ENCODE measurements at regions not wholly inside any gene's neighbourhood (a gene's known extent, or its start where the extent isn't known, plus 50 kb on each side); places are given as distances from the start of the nearest gene placed in this dataset.

- TF ChIP-seq, protein P1, sequence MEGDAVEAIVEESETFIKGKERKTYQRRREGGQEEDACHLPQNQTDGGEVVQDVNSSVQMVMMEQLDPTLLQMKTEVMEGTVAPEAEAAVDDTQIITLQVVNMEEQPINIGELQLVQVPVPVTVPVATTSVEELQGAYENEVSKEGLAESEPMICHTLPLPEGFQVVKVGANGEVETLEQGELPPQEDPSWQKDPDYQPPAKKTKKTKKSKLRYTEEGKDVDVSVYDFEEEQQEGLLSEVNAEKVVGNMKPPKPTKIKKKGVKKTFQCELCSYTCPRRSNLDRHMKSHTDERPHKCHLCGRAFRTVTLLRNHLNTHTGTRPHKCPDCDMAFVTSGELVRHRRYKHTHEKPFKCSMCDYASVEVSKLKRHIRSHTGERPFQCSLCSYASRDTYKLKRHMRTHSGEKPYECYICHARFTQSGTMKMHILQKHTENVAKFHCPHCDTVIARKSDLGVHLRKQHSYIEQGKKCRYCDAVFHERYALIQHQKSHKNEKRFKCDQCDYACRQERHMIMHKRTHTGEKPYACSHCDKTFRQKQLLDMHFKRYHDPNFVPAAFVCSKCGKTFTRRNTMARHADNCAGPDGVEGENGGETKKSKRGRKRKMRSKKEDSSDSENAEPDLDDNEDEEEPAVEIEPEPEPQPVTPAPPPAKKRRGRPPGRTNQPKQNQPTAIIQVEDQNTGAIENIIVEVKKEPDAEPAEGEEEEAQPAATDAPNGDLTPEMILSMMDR (tag by site-specific recombination; IDR thresholded peaks at IDR 0.05) = no peak
- TF ChIP-seq ZNF341 (tag by site-specific recombination; IDR thresholded peaks at IDR 0.05; ENCODE audit: low read depth) = no peak
These were observed 206.2 kb downstream of the PABPC4L start (continued) for GRCh38 chr4:133995243-133995960.

- Histone ChIP-seq H3K36me3 (ENCODE audit: control insufficient read depth in 2 of 2, insufficient read depth in 1 of 2, low read length in 2 of 2) (no peaks in the 10 kb centered on the region), H3K4me1 (ENCODE audit: control insufficient read depth, insufficient read depth, low read length) (no peaks in the 10 kb centered on the region), H3K9me3 (ENCODE audit: control insufficient read depth, insufficient read depth, low read depth, low read length) (no peaks in the 10 kb centered on the region), H3K4me3 (ENCODE audit: low read depth, low read length) (no peak overlapping the region), H3K27ac (ENCODE audit: extremely low read depth, low read depth, low read length) (no peak overlapping the region)
- POLR2A ChIA-PET = no interaction called here
- CTCF ChIA-PET = interaction anchor here (1.0 kb wide), 1 partner anchor 38 kb away, joined by 3 read pairs; no protein-coding TSS in a partner anchor
- TF ChIP-seq ZNF792 (tag by site-specific recombination; IDR thresholded peaks at IDR 0.05) (no peak), ZNF302 (tag by site-specific recombination; IDR thresholded peaks at IDR 0.05; ENCODE audit: low read depth) (no peak), ZNF433 (tag by site-specific recombination; IDR thresholded peaks at IDR 0.05; ENCODE audit: low read depth) (no peak), ZNF658 (tag by site-specific recombination; IDR thresholded peaks at IDR 0.05) (no peak)
These were observed 218.9 kb downstream of the PABPC4L start for GRCh38 chr4:133982533-133983224.

DNA sequence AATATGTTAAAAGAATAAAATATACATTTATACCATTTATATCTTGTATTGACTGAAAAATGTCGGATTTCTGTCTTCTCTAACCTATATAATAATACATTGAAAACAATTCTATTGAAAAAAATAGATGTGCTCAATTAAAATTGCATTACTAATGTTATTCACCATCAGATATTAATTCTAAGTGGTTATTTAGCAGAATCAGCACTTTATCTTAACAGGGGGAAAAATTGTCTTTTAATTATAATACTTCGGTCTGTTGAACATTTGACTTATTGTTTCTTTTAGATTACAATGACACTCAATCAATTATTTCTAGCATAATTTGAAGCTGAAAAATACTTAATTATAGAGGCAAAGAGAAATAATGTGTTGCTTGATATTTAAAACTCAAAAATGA, 220.3 kb downstream of the PABPC4L start:
- H3K4me1 ChIP-seq (ENCODE audit: control insufficient read depth, insufficient read depth, low read length) = no peaks in the 10 kb centered on the region
- POLR2A ChIA-PET = no interaction called here
- no peaks in the 10 kb centered on the region for H3K36me3 ChIP-seq (ENCODE audit: control insufficient read depth in 2 of 2, insufficient read depth in 1 of 2, low read length in 2 of 2)
- no peaks in the 10 kb centered on the region for H3K9me3 ChIP-seq (ENCODE audit: control insufficient read depth, insufficient read depth, low read depth, low read length)
- no peak overlapping the region for H3K27ac ChIP-seq (ENCODE audit: extremely low read depth, low read depth, low read length)
- no peak overlapping the region for H3K4me3 ChIP-seq (ENCODE audit: low read depth, low read length)
- CTCF ChIA-PET = no interaction called here
- TF ChIP-seq ZNF362 (tag by site-specific recombination; IDR thresholded peaks at IDR 0.05) (no peak), OSR2 (tag by site-specific recombination; IDR thresholded peaks at IDR 0.05) (no peak)

GRCh38 chr4:133972586-133972985, 229.0 kb downstream of the PABPC4L start:
- TF ChIP-seq WT1 (tag by site-specific recombination; IDR thresholded peaks at IDR 0.05) (no peak), ZNF530 (tag by site-specific recombination; IDR thresholded peaks at IDR 0.05; ENCODE audit: low read depth) (no peak), ZFP37 (tag by site-specific recombination; IDR thresholded peaks at IDR 0.05) (no peak), ZXDB (tag by site-specific recombination; IDR thresholded peaks at IDR 0.05) (no peak), ZNF629 (tag by site-specific recombination; IDR thresholded peaks at IDR 0.05) (no peak), ZNF843 (tag by site-specific recombination; IDR thresholded peaks at IDR 0.05) (no peak), MYNN (tag by site-specific recombination; IDR thresholded peaks at IDR 0.05; ENCODE audit: borderline replicate concordance) (no peak), ZNF704 (tag by site-specific recombination; IDR thresholded peaks at IDR 0.05) (no peak), ZNF362 (tag by site-specific recombination; IDR thresholded peaks at IDR 0.05) (no peak), SCRT1 (tag by site-specific recombination; IDR thresholded peaks at IDR 0.05; ENCODE audit: borderline replicate concordance) (no peak), TCF7L2 (IDR thresholded peaks at IDR 0.05; ENCODE audit: borderline replicate concordance, low read depth, low read length) (no peak), MZF1 (tag by site-specific recombination; IDR thresholded peaks at IDR 0.05; ENCODE audit: borderline replicate concordance) (no peak)
- ChIA-PET CTCF (no interaction called here), POLR2A (no interaction called here)
- no peak overlapping the region for H3K4me3 ChIP-seq (ENCODE audit: low read depth, low read length)
- H3K36me3 ChIP-seq (ENCODE audit: control insufficient read depth in 2 of 2, insufficient read depth in 1 of 2, low read length in 2 of 2) = no peaks in the 10 kb centered on the region
- no peaks in the 10 kb centered on the region for H3K9me3 ChIP-seq (ENCODE audit: control insufficient read depth, insufficient read depth, low read depth, low read length)
- H3K4me1 ChIP-seq (ENCODE audit: control insufficient read depth, insufficient read depth, low read length) = no peaks in the 10 kb centered on the region
- H3K27ac ChIP-seq (ENCODE audit: extremely low read depth, low read depth, low read length) = no peak overlapping the region
